DMS 273 (cell line): ENCODE measurements at regions not wholly inside any gene's neighbourhood (a gene's known extent, or its start where the extent isn't known, plus 50 kb on each side); places are given as distances from the start of the nearest gene placed in this dataset.

Experiments
- DNase-seq: peaks from one replicate; lab custom pipeline; 2025; ENCODE audit not compliant: unreplicated experiment; lab: John Stamatoyannopoulos, UW

GRCh38 chr6:113644861-113645575 lies 212.1 kb upstream of the MARCKS start:
- DNase-seq = no peak

DNA sequence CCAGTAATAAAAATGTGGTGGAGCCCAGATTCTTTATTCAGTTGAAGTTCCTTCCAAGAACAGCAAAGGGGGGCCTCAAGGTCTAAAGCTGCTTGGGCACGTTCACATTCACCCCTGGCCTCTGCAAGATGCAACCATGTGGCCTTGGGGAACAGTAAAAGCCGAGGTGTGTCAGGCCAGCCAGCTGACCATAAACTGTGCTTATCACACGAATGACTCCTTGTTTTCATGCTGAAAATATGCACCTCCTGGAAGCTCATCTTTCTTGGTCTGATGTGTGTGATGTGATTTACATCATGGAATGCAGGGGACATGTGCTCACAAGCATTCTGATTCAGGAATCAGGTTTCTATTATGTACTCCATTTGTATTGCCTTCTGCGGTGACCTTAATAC lies 211.6 kb upstream of the MARCKS start:
- no peak for DNase-seq

- no peak for DNase-seq
These were observed 211.2 kb upstream of the MARCKS start for GRCh38 chr6:113645986-113646385.

- no peak for DNase-seq
These were observed 210.4 kb upstream of the MARCKS start for GRCh38 chr6:113646701-113647100.

GRCh38 chr6:113647143-113647889 lies 209.8 kb upstream of the MARCKS start:
- no peak for DNase-seq

GRCh38 chr6:113648698-113649097 lies 208.4 kb upstream of the MARCKS start:
- DNase-seq = no peak

DNA sequence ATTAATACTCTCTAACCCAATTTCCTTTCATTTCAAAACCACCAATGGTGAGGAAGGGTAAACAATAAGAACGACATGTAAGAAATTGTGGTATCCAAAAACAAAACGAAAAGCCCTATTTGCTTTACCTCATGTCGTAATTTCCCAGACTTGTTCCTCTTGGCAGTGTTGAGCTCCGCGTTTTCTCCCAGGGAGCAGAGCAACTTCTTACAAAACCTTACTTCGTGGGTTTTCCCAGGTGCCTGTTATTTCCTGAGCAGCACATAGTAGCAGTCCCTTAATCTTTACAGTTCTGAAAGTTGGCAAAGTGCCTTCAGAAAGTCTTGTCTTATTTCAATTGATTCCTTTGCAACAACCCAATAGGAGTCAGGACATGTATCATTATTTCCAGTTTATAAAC lies 207.9 kb upstream of the MARCKS start:
- DNase-seq = no peak

DNA sequence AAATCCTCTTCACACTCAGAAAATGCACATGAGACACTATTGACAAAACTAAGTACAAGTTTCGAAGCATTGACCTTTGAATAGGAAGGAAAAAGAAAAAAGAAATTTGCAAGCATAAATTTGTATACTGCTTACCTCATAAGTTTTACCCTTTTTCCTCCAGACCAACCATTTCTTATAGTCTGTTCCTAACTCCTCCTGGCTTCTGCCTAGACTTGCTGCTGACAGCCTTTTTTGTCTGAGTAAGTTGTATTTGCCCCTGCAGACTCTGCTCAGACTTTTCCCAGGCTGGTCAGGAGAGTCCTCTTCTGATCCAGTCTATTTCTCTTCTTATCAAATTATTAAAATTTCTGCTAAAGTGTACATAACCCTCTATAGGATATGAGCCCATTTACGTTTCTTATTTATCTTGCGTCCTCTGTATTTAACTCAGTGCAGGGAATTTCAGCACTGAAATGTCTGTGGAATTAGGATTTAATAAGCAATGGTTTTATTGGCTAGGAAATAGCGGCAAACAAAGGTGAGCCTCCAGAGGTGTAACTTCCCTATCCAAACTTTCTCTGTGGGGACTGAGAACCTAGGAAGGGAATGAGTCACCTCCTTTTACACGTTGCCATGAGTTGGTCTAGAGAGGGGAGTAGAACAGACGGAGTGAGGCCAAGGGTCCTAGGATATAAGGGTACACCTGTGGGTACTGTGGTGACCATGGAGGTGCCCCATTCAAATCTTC lies 207.1 kb upstream of the MARCKS start:
- DNase-seq = no peak

DNA sequence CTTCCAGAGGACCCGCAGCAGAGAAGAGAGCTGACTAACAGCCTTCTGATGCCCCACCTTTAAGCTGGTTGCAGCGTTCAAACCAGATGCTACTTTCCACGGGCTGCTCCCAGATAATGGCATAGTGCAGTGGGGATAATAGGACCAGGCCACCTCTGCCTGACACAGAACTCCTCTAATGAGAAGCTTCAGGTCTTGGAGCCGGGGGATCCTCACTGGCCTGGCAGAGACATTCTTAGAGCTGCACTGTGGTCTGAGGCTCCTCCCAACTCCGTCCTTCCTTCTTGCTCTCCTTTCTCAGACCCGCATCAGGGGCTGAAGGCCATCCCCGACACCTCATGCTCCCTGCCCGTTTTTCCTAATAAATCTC lies 206.6 kb upstream of the MARCKS start:
- DNase-seq = no peak

- DNase-seq = peak; percentile 20
These were observed 206.0 kb upstream of the MARCKS start for GRCh38 chr6:113651120-113651519.

- no peak for DNase-seq
These were observed 205.2 kb upstream of the MARCKS start for GRCh38 chr6:113651920-113652319.

- DNase-seq = no peak
These were observed 203.9 kb upstream of the MARCKS start for GRCh38 chr6:113653275-113653674.

DNA sequence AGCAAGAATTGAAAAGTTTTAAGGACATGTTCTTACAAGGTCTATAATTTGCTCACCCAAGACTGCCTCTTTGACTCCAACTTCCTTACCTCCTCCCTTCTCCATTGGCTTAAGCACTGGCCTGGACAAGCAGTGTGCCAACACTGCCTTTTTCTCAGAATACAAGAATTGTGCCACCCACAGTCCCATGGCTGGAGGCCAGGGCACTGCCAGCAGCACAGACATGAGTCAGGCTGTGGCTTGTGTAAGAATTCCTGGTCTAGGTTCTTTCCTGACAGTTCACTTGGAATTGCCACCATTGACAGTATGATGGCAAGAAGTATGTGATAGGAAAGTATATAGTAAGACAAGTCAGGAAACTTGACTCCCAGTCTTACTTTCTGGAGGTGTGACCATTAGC lies 202.7 kb upstream of the MARCKS start:
- peak; percentile 21 for DNase-seq

DNA sequence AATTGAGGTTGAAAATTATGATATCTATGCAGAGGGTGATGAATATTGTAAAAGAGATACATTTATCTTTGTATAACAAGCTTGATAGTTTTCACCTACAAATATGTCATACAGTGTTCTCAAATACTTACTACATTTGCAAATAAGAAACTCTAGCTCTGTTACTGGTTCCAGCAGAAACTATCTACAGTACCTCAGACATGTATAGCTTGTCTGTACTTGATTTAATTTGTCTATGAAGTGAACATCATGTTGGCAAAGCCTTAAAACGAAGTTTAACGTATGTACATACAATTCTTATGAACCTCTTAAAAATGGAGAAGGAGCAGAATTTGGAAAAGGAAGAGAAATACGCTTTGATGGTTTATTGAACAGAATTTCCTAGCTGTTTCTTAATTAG lies 201.4 kb upstream of the MARCKS start:
- DNase-seq = no peak

DNA sequence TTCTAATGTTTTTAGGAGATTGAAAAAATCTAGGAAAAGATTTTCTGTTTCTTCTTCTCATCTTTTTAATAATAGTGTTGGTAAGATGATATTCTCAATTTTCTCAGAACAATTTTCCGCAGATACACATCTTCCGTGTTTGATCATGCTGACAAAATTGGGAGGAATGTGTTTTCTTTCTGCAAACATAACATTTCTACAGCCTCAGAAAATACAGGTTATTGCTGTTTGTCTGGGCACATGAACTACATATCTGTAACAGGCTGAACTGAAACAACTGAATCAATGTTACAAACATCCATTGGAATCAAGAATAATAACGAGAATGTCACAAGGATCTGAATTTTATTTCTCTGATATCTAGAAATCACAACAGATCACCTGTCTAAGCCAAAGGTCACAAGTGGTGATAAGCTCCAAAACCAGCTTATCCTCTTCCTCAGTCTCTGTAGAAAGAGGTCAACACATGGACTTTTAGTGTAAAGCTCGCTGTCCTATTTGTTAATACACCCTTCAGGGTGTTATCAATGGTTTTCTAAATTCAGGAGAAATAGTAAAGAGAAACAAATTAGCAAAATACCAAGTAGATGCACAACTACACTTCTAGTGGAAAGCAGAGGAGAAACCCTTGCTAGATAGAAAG lies 197.3 kb upstream of the MARCKS start:
- DNase-seq = no peak

GRCh38 chr6:113660819-113661218 lies 196.3 kb upstream of the MARCKS start:
- no peak for DNase-seq

DNA sequence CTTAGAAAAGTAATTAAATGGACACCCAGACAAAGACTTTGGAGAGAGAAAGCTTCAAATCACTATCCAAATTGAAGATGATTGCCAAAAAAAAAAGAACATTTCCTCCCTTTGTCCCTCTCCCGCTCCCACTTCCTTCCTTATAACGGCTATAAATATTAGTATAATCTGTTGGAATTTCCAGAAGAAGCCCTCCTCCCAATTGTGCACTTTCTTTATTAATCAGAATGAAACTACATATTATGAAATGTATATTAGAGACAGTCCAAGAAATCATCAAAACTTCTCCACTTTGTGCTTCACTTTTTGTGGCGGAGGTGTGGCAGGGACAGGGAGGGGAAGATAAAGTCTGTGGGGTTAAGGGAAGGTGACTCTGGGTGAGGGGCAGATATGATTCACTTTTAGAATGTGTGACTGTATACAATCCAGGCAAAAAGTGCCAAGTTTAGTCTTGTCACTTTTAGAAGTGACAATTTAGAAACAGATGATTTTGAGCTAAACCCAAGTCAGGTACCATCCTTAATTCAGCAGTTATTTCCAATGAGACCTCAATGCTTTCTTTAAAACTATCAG lies 195.0 kb upstream of the MARCKS start:
- DNase-seq = no peak

- DNase-seq = no peak
These were observed 194.3 kb upstream of the MARCKS start for GRCh38 chr6:113662688-113663333.

GRCh38 chr6:113664909-113665308 lies 192.2 kb upstream of the MARCKS start:
- no peak for DNase-seq

- no peak for DNase-seq
These were observed 188.3 kb upstream of the MARCKS start for GRCh38 chr6:113668641-113669408.
